GM12874 (cell line): ENCODE measurements at regions not wholly inside any gene's neighbourhood (a gene's known extent, or its start where the extent isn't known, plus 50 kb on each side); places are given as distances from the start of the nearest gene placed in this dataset.

ENCODE experiments used
- CTCF ChIP-seq: IDR thresholded peaks from 2 replicates; pipeline ENCODE4 v1.5.1; 2011; ENCODE audit warnings: low read depth, mild to moderate bottlenecking, control low read depth, low read length, moderate library complexity; ENCODE audit not compliant: insufficient read depth

- TF ChIP-seq CTCF: no peak
Observed at GRCh38 chrX:107502316-107502715, 52.9 kb downstream of the FRMPD3 start.

- TF ChIP-seq CTCF: no peak
Observed at GRCh38 chrX:107504006-107504405, 54.6 kb downstream of the FRMPD3 start.

- TF ChIP-seq CTCF: no peak
Observed at GRCh38 chrX:107505223-107505622, 55.8 kb downstream of the FRMPD3 start.

GRCh38 chrX:107506596-107507031, 57.2 kb downstream of the FRMPD3 start:
- no peak for TF ChIP-seq CTCF

GRCh38 chrX:107507093-107507743, 57.8 kb downstream of the FRMPD3 start:
- no peak for TF ChIP-seq CTCF

- no peak for TF ChIP-seq CTCF
Observed at GRCh38 chrX:107507744-107508117, 58.3 kb downstream of the FRMPD3 start.

- TF ChIP-seq CTCF: no peak
Observed at GRCh38 chrX:107508925-107509324, 59.5 kb downstream of the FRMPD3 start.
